ENCODE measurements at regions not wholly inside any gene's neighbourhood (a gene's known extent, or its start where the extent isn't known, plus 50 kb on each side); places are given as distances from the start of the nearest gene placed in this dataset.
A peak's percentile ranks its signal among the peaks of the same experiment; 100 is the strongest.

- DNase-seq (ENCODE audit: low spot score), result no peak
Observed at GRCh38 chr7:34275624-34276023, 370.3 kb downstream of the BMPER start.

- no peak for DNase-seq (ENCODE audit: low spot score)
Observed at GRCh38 chr7:34277016-34277802, 371.9 kb downstream of the BMPER start.

DNA sequence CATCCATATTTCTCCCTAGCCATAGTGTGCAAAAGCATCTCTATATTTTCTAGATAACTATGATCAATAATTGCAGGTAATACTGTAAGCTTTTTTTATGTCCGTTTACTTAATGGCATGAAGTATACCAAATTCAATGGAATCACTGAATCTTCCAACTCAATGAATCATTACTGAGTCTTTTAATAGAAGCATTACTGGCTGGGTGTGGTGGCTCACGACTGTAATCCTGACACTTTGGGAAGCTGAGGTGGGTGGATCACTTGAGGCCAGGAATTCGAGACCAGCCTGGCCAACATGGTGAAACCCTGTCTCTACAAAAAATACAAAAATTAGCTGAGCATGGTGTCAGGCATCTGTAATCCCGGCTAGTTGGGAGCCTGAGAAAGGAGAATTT lies 372.5 kb downstream of the BMPER start:
- DNase-seq (ENCODE audit: low spot score), result no peak

- no peak for DNase-seq (ENCODE audit: low spot score)
Observed at GRCh38 chr7:34281260-34281659, 375.9 kb downstream of the BMPER start.

- no peak for DNase-seq (ENCODE audit: low spot score)
Observed at GRCh38 chr7:34282271-34282670, 375.7 kb upstream of the NPSR1 start.

DNA sequence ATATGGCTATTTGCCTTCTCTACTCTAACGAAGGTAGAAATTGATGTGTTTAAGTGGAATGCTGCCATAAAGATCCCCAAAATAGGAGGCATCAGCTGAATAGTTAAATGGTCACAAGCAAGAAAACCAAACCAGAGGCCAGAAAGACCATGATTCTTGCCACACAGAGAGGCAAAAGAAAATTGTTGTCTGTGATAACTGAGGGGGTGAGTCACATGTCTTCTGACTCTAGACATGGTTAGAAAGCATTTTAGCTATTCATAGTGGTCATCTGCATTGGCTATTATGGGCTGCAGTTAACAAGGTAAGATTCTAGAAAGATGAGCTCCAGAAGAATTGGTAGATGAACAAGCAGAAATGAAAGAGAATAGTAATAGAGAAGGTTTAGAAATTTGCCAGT lies 361.4 kb upstream of the NPSR1 start:
- no peak for DNase-seq (ENCODE audit: low spot score)

GRCh38 chr7:34298492-34299013 lies 359.5 kb upstream of the NPSR1 start:
- DNase-seq (ENCODE audit: low spot score), result no peak

GRCh38 chr7:34299066-34299465 lies 359.0 kb upstream of the NPSR1 start:
- no peak for DNase-seq (ENCODE audit: low spot score)

DNA sequence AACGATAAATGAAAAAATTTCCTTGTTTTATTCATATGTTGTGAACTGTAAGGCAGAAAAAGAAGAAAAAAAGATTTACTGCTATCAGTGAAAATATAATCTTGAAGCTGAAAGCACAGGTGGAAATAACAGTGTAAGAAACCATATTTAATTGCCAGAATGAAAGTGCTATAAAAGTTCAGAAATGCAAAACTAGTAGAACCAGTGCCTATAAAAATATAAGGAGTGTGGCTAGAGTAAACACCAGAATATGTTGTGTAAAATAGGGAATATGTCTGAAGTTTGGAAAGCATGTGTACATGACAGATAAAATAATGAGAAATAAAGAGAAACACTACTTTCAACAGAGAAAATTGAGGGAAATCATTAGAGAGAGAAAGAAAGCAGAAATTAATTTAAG lies 350.5 kb upstream of the NPSR1 start:
- no peak for DNase-seq (ENCODE audit: low spot score)

DNA sequence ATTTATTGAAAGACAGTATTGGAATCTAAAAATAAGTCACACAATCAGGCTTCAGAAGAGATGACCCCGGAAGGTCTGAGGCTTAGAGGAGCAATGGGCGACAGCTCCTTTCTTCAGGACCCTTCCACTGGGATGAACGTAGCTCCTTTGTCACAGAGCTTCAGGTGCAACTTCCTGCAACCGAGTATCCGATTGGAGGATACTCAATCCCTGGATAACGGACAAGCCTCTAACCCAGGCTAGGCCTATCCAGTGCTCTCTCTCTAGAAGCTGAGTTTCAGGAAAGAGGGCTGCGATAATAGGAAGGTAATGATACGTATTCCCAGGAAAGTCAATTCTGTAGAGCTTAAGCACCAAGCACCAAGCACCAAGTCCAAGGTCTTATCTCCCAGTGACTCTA lies 349.4 kb upstream of the NPSR1 start:
- no peak for DNase-seq (ENCODE audit: low spot score)

DNA sequence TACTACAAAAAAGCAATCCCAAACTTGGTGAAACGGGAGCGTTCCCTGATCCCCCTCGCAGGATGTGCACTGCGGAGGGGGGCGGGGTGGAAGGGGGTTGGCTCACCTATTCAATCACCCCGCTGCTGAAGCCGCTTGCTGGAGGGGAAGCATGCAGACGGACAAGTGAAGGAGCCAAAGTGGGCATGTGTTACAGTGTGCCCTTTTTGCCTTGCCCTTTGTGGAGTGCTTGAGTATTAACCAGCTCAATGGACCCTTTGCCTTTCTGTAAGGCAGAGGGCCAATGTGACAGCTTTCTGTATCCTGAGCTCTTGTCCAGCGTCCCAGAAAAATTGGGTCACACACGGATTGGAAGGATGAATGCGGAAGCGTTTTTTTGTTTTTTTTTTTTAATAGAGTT lies 348.9 kb upstream of the NPSR1 start:
- DNase-seq (ENCODE audit: low spot score), result no peak

- no peak for DNase-seq (ENCODE audit: low spot score)
Observed at GRCh38 chr7:34309584-34309983, 348.4 kb upstream of the NPSR1 start.

DNA sequence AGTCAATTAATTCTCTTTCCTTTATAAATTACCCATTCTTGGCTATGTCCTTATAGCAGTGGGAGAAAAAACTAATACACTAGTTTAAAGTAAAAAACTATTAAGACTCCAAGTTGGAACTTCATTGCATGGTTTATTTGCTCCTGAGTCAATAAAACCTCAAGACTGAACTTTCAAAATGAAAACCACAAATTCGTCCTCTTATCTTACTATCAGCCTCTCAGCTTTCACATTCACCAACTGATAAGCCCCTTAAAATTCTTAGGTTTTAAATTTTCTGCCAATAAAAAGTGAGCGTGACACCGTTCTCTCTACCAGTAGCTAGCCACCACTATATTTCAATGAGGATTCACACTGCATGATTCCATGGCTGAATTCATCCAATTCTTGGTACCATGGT lies 346.4 kb upstream of the NPSR1 start:
- DNase-seq (ENCODE audit: low spot score), result no peak

DNA sequence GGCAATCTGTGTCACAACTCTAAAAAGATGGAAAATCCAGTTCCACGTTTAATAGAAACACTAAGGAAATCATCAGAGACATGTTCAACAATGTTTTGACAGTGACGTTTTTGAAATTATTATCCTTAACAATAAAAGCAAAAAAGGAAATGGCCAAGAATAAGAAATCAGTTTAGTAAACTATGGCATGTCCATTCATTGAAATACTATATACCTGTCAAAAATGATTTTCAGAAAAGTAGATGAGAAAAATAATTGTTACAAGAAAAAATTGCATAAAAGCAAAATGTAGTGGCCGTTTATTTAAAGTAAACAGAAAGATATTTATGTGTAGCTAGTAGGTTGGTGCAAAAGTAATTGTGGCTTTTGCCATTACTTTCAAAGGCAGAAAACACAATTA lies 345.4 kb upstream of the NPSR1 start:
- DNase-seq (ENCODE audit: low spot score), result no peak

- DNase-seq (ENCODE audit: low spot score), result no peak
Observed at GRCh38 chr7:34313289-34313688, 344.7 kb upstream of the NPSR1 start.

DNA sequence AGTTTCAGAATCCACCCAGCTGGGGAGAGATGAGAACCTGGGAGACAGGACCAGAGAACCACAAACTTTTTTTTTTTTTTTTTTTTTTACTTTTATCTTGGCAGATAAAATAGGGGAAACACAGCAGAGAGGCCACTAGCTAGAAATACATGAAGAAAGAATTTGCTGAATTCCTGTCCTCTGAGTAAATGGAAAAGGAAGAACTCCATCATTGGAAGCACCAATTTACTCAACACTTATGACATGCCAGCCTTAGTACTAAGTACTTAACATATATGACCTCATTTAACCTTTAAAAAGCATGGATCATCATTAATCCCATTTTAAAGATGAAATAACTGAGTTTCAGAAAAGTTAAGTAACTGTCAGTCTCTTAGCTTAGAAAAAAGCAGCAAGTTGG lies 343.0 kb upstream of the NPSR1 start:
- no peak for DNase-seq (ENCODE audit: low spot score)

GRCh38 chr7:34317039-34317438 lies 341.0 kb upstream of the NPSR1 start:
- DNase-seq (ENCODE audit: low spot score), result no peak

DNA sequence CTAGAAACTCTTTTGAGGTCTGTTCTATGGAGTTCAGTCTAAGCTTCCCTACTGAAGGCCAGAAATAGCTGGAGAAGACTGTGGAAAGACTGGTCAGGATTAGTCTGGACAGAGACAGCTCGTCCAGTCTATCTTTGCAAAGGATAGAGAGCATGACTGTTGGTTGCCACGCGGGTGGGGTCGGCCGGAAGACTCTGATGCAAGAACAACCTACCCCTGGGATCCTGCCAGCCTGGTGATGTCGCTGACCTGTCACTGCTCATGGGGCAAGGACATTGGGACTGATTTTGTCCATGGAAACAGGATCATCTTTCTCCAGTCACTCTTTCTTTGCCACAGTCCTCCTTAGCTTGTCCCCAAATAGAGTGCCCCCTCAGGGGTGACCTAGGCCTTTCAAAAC lies 337.6 kb upstream of the NPSR1 start:
- DNase-seq (ENCODE audit: low spot score), result no peak

- peak; percentile 78 for DNase-seq (ENCODE audit: low spot score)
Observed at GRCh38 chr7:34320926-34321661, 336.9 kb upstream of the NPSR1 start.

DNA sequence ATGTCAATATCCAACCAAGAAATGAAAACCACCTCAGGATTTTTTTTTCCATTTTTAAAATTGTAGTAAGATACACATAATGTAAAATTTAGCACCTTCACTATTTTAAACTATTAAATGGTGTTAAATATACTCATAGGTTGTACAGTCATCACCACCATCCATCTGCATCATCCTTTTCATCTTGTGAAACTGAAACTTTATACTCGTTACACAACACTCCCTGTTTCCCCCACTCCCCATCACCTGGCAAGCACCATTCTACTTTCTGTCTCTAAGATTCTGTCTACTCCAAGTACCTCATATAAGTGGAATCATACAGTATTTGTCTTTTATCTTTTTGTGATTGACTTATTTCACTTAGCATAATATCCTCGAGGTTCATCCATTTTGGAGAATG lies 335.2 kb upstream of the NPSR1 start:
- no peak for DNase-seq (ENCODE audit: low spot score)

GRCh38 chr7:34327681-34328080 lies 330.3 kb upstream of the NPSR1 start:
- DNase-seq (ENCODE audit: low spot score), result no peak

DNA sequence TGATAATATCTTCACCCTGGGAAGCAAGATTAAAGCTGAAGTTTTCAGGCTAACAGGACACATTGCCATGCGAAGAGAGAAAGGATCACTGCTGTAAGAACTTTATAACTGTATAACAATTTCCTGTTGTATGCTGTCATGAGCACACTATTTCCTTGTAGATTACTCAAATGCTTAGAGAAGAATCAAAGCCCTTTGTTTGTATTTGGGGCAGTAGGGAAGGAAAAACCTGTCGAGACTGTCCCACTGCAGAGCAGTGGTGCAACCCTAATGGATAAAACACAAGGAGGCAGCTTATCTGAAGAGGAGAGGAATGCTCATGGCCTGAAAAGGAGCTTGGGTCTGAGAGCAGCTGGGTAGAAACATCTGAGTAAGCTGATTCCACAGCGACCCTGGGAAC lies 327.7 kb upstream of the NPSR1 start:
- DNase-seq (ENCODE audit: low spot score), result no peak

GRCh38 chr7:34331102-34331501 lies 326.9 kb upstream of the NPSR1 start:
- DNase-seq (ENCODE audit: low spot score), result no peak

- no peak for DNase-seq (ENCODE audit: low spot score)
Observed at GRCh38 chr7:34332006-34332405, 326.0 kb upstream of the NPSR1 start.

All from ecto neural progenitor cell (in vitro differentiated cells).